ENCODE measurements at regions not wholly inside any gene's neighbourhood (a gene's known extent, or its start where the extent isn't known, plus 50 kb on each side); places are given as distances from the start of the nearest gene placed in this dataset.
"Not testable (repeated sequence)": the region's sequence is repeated elsewhere in the genome, so short reads cannot be mapped to it uniquely, and the experiment has no call there.

DNA sequence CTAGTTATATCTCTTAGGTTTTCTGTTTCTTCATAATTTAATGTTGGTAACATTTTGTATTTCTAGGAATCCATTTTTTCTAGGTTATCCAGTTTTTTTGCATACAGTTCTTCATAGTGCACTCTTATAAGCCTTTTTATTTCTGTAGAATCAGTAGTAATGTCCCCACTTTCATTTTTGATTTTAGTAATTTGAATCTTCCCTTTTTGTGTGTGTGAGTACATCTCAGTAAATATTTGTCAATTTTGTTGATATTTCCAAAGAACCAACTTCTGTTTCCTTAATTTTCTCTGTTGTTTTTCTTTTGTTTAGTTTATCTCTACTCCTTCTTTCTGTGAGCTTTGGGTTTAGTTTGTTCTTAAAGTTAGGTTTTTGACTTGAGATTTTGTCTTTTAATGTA, 507.3 kb upstream of the RGS6 start:
- no peak for TF ChIP-seq CTCF (conservative IDR thresholded peaks at IDR 0.05; ENCODE audit: low read length)
- no peak overlapping the region for H3K4me3 ChIP-seq (ENCODE audit: low read length)
- no peak for DNase-seq (ENCODE audit: low read depth)

- no peak for DNase-seq (ENCODE audit: low read depth)
- H3K4me3 ChIP-seq (ENCODE audit: low read length) = no peak overlapping the region
- TF ChIP-seq CTCF (conservative IDR thresholded peaks at IDR 0.05; ENCODE audit: low read length) = no peak
These were observed 506.2 kb upstream of the RGS6 start for GRCh38 chr14:71426001-71426400.

DNA sequence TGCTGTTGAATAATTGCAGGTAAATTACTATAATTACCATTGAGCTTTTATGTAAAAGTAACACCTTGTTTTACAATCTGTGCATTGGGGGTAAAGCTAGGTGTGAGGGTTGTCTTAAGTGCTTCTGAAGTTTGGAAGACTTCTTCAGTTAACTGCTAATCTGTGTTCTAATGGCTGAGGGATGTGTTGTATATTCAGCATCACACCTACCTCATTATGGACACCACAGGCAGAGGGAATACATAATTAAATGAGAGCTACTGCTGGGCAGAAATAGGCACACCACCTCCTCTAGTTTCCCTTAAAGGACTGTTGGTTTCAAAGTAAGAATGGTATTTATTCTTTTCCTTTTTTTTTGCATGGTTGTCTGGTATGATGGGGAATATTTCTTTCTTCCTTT, 502.3 kb upstream of the RGS6 start:
- TF ChIP-seq CTCF (conservative IDR thresholded peaks at IDR 0.05; ENCODE audit: low read length) = no peak
- DNase-seq (ENCODE audit: low read depth) = no peak
- H3K4me3 ChIP-seq (ENCODE audit: low read length) = no peak overlapping the region

- no peak for DNase-seq (ENCODE audit: low read depth)
These were observed 501.9 kb upstream of the RGS6 start for GRCh38 chr14:71430321-71430677.

GRCh38 chr14:71430678-71431376, 501.4 kb upstream of the RGS6 start:
- no peak overlapping the region for H3K4me3 ChIP-seq (ENCODE audit: low read length)
- no peak for TF ChIP-seq CTCF (conservative IDR thresholded peaks at IDR 0.05; ENCODE audit: low read length)
- no peak for DNase-seq (ENCODE audit: low read depth)

More at GRCh38 chr14:71430321-71430677, 501.9 kb upstream of the RGS6 start:
- no peak overlapping the region for H3K4me3 ChIP-seq (ENCODE audit: low read length)
- no peak for TF ChIP-seq CTCF (conservative IDR thresholded peaks at IDR 0.05; ENCODE audit: low read length)

- H3K4me3 ChIP-seq (ENCODE audit: low read length) = no peak overlapping the region
- no peak for TF ChIP-seq CTCF (conservative IDR thresholded peaks at IDR 0.05; ENCODE audit: low read length)
- DNase-seq (ENCODE audit: low read depth) = no peak
These were observed 499.7 kb upstream of the RGS6 start for GRCh38 chr14:71432334-71433110.

DNA sequence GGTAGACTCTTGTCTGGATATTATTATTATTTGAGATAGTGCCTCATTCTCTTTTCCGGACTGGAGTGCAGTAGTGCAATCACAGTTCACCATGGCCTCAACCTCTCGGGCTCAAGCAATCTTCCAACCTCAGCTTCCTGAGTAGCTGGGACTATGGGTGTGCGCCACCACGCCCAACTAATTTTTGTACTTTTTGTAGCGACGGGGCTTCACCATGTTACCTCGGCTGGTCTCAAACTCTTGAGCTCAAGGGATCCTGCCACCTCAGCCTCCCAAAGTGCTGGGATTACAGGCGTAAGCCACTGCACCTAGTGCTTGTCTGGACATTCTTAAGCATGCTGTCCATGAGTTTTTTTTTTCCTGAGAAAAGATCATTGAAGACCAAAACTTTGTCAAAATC, 498.9 kb upstream of the RGS6 start:
- DNase-seq (ENCODE audit: low read depth) = no peak
- no peak overlapping the region for H3K4me3 ChIP-seq (ENCODE audit: low read length)
- TF ChIP-seq CTCF (conservative IDR thresholded peaks at IDR 0.05; ENCODE audit: low read length) = no peak

- DNase-seq (ENCODE audit: low read depth); H3K4me3 ChIP-seq (ENCODE audit: low read length): not testable (repeated sequence)
These were observed 496.6 kb upstream of the RGS6 start for GRCh38 chr14:71435641-71436040.
